ENCODE measurements at regions not wholly inside any gene's neighbourhood (a gene's known extent, or its start where the extent isn't known, plus 50 kb on each side); places are given as distances from the start of the nearest gene placed in this dataset.

DNA sequence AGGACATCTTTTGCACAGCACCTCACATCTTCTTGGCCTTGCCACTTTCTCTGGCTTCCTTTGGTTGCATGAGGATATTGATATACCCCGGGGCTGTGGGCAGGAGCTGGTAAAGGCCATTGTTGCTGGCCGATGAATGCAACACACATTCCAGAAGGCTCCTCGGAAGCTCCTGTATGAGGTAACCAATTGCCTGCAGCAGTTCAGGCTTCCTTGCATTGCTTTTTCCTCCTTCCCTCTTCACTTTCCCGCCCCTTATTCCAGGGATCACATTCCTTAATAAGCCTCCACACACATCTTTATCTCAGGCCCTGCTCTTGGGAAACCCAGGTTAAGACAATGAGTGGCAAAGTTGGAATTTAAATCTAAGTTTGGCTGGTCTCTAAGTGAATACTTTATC lies 505.4 kb upstream of the CLINT1 start:
- no peaks in the 10 kb centered on the region for H3K27me3 Mint-ChIP-seq (ENCODE audit: unreplicated experiment)
- H3K36me3 Mint-ChIP-seq (ENCODE audit: unreplicated experiment): no peaks in the 10 kb centered on the region
- H3K9me3 Mint-ChIP-seq (ENCODE audit: unreplicated experiment): no peaks in the 10 kb centered on the region
- TF ChIP-seq CTCF (IDR thresholded peaks at IDR 0.05): no peak
- H3K4me1 Mint-ChIP-seq (ENCODE audit: unreplicated experiment): peaks cover 5% of the 10 kb centered on the region
- no peak for DNase-seq (ENCODE audit: extremely low spot score, unreplicated experiment)
- no peak overlapping the region for H3K4me3 Mint-ChIP-seq (ENCODE audit: unreplicated experiment)
- H3K27ac Mint-ChIP-seq (ENCODE audit: unreplicated experiment): no peak overlapping the region

DNA sequence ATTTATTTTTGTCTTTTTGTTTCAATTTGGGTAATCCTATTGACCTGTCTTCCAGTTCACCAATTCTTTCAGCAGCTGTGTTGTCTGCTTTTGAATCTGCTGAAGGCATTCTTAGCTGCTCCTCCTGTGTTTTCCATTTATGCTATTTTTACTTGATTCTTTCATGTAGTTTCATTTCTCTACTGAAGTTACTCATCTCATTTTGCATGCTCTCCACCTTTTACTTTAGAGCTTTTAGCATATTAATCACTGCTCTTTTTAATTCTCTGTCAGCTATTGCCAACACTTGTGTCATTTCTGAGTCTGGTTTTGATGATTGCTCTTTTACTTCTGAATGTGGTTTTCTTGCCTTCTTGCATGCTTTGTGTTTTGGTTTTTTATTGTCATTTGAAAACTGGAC lies 496.0 kb upstream of the CLINT1 start:
- no peaks in the 10 kb centered on the region for H3K27me3 Mint-ChIP-seq (ENCODE audit: unreplicated experiment)
- no peak overlapping the region for H3K4me3 Mint-ChIP-seq (ENCODE audit: unreplicated experiment)
- H3K27ac Mint-ChIP-seq (ENCODE audit: unreplicated experiment): no peak overlapping the region
- H3K4me1 Mint-ChIP-seq (ENCODE audit: unreplicated experiment): peaks cover 5% of the 10 kb centered on the region
- H3K9me3 Mint-ChIP-seq (ENCODE audit: unreplicated experiment): peaks cover 9% of the 10 kb centered on the region
- no peak for DNase-seq (ENCODE audit: extremely low spot score, unreplicated experiment)
- TF ChIP-seq CTCF (IDR thresholded peaks at IDR 0.05): no peak
- peaks cover 6% of the 10 kb centered on the region for H3K36me3 Mint-ChIP-seq (ENCODE audit: unreplicated experiment)

GRCh38 chr5:158351485-158352125 lies 492.7 kb upstream of the CLINT1 start:
- no peak for DNase-seq (ENCODE audit: extremely low spot score, unreplicated experiment)
- no peaks in the 10 kb centered on the region for H3K27me3 Mint-ChIP-seq (ENCODE audit: unreplicated experiment)
- no peak for TF ChIP-seq CTCF (IDR thresholded peaks at IDR 0.05)
- no peak overlapping the region for H3K27ac Mint-ChIP-seq (ENCODE audit: unreplicated experiment)
- H3K9me3 Mint-ChIP-seq (ENCODE audit: unreplicated experiment): peaks cover 13% of the 10 kb centered on the region
- H3K4me3 Mint-ChIP-seq (ENCODE audit: unreplicated experiment): no peak overlapping the region
- H3K4me1 Mint-ChIP-seq (ENCODE audit: unreplicated experiment): peaks cover 5% of the 10 kb centered on the region
- H3K36me3 Mint-ChIP-seq (ENCODE audit: unreplicated experiment): peaks cover 6% of the 10 kb centered on the region

- Mint-ChIP-seq H3K27me3 (ENCODE audit: unreplicated experiment) (no peaks in the 10 kb centered on the region), H3K4me1 (ENCODE audit: unreplicated experiment) (peaks cover 10% of the 10 kb centered on the region), H3K4me3 (ENCODE audit: unreplicated experiment) (no peak overlapping the region), H3K27ac (ENCODE audit: unreplicated experiment) (no peak overlapping the region), H3K9me3 (ENCODE audit: unreplicated experiment) (peaks cover 26% of the 10 kb centered on the region), H3K36me3 (ENCODE audit: unreplicated experiment) (peaks cover 4% of the 10 kb centered on the region)
- TF ChIP-seq CTCF (IDR thresholded peaks at IDR 0.05): no peak
- no peak for DNase-seq (ENCODE audit: extremely low spot score, unreplicated experiment)
These were observed 491.0 kb upstream of the CLINT1 start for GRCh38 chr5:158349987-158350386.

DNA sequence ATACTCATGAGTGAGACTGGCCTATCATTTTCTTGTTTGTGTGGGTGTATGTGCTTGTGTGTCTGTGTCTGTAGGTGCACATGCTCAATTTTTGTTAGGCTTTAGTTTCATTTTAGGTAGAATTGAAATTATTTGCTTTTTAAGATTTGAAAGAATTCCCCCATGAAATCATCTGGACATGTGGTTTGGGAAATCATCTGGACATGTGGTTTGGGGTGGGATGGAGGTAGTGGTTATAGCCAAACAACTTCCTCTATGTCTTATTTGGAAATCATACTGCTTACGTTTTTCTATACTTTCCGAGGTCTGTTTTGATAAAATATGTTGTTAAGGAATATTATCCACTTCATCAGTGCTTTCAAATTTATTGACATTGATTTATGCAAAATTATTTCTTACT lies 485.4 kb upstream of the CLINT1 start:
- DNase-seq (ENCODE audit: extremely low spot score, unreplicated experiment): no peak
- H3K4me3 Mint-ChIP-seq (ENCODE audit: unreplicated experiment): no peak overlapping the region
- TF ChIP-seq CTCF (IDR thresholded peaks at IDR 0.05): no peak
- H3K27ac Mint-ChIP-seq (ENCODE audit: unreplicated experiment): no peak overlapping the region
- peaks cover 10% of the 10 kb centered on the region for H3K4me1 Mint-ChIP-seq (ENCODE audit: unreplicated experiment)
- no peaks in the 10 kb centered on the region for H3K36me3 Mint-ChIP-seq (ENCODE audit: unreplicated experiment)
- no peaks in the 10 kb centered on the region for H3K27me3 Mint-ChIP-seq (ENCODE audit: unreplicated experiment)
- peaks cover 22% of the 10 kb centered on the region for H3K9me3 Mint-ChIP-seq (ENCODE audit: unreplicated experiment)
